GM23248 (cell line): ENCODE measurements at regions not wholly inside any gene's neighbourhood (a gene's known extent, or its start where the extent isn't known, plus 50 kb on each side); places are given as distances from the start of the nearest gene placed in this dataset.

ENCODE experiments used
- DNase-seq: peaks from one replicate; pipeline ENCODE4 v3.0.0-alpha.2; 2015
- H2AFZ ChIP-seq: fragments of 200-600 bp; sonication (generic); 2 replicates; pipeline ENCODE4 v1.6.1; 2016; ENCODE audit warnings: antibody characterized with exemption
- H3F3A ChIP-seq: fragments of 200-600 bp; sonication (generic); 2 replicates; pipeline ENCODE4 v1.6.1; 2016; ENCODE audit warnings: mild to moderate bottlenecking, antibody characterized with exemption, mixed run types; ENCODE audit not compliant: insufficient read depth
- H3K27ac ChIP-seq: fragments of 200-600 bp; sonication (generic); 2 replicates; pipeline ENCODE4 v1.5.1; 2016; ENCODE audit warnings: mild to moderate bottlenecking
- H3K27me3 ChIP-seq: fragments of 200-600 bp; sonication (generic); replicated peaks from 2 replicates; pipeline ENCODE4 v1.6.1; 2016; ENCODE audit warnings: mild to moderate bottlenecking; ENCODE audit not compliant: insufficient read depth
- H3K36me3 ChIP-seq: fragments of 200-600 bp; sonication (generic); 2 replicates; pipeline ENCODE4 v1.6.1; 2016; ENCODE audit warnings: low read depth, mild to moderate bottlenecking
- H3K4me1 ChIP-seq: fragments of 200-600 bp; sonication (generic); 2 replicates; pipeline ENCODE4 v1.6.1; 2016; ENCODE audit warnings: mild to moderate bottlenecking; ENCODE audit not compliant: insufficient read depth
- H3K4me2 ChIP-seq: fragments of 200-600 bp; sonication (generic); one replicate; pipeline ENCODE4 v1.6.1; 2016; ENCODE audit warnings: mild to moderate bottlenecking; ENCODE audit not compliant: unreplicated experiment
- H3K4me3 ChIP-seq: fragments of 200-600 bp; sonication (generic); 2 replicates; pipeline ENCODE4 v1.5.1; 2016; ENCODE audit warnings: mild to moderate bottlenecking
- H3K79me2 ChIP-seq: fragments of 200-600 bp; sonication (generic); 2 replicates; pipeline ENCODE4 v1.6.1; 2016; ENCODE audit warnings: mild to moderate bottlenecking; ENCODE audit not compliant: insufficient read depth
- H3K9ac ChIP-seq: fragments of 200-600 bp; sonication (generic); 2 replicates; pipeline ENCODE4 v1.6.1; 2016; ENCODE audit warnings: mild to moderate bottlenecking
- H3K9me2 ChIP-seq: fragments of 200-600 bp; sonication (generic); 2 replicates; pipeline ENCODE4 v1.6.1; 2016; ENCODE audit warnings: mixed run types, mild to moderate bottlenecking, moderate library complexity; ENCODE audit not compliant: insufficient read depth
- H3K9me3 ChIP-seq: fragments of 200-600 bp; sonication (generic); one replicate; pipeline ENCODE4 v1.6.1; 2017; ENCODE audit warnings: low read depth
- H4K20me1 ChIP-seq: fragments of 200-600 bp; sonication (generic); 2 replicates; pipeline ENCODE4 v1.6.0; 2016; ENCODE audit not compliant: insufficient read depth
- EZH2 ChIP-seq: fragments of 200-600 bp; sonication (generic); IDR thresholded peaks from 2 replicates; pipeline ENCODE4 v1.6.1; 2018; ENCODE audit warnings: antibody characterized with exemption, mild to moderate bottlenecking; ENCODE audit not compliant: insufficient read depth, poor library complexity, severe bottlenecking
- EZH2phosphoT487 ChIP-seq: fragments of 200-600 bp; sonication (generic); IDR thresholded peaks from 2 replicates; pipeline ENCODE4 v1.6.1; 2018; ENCODE audit warnings: antibody characterized with exemption, moderate library complexity, mild to moderate bottlenecking, low read depth; ENCODE audit not compliant: insufficient read depth
- WGBS, 2 experiments: methylation state at CpG; one replicate each; pipeline ENCODE4 v1.1.6; 2015 to 2017; ENCODE audit warnings: low lambda C conversion rate in 2 of 2, low coverage in 1 of 2; ENCODE audit errors: missing lambda C conversion rate in 2 of 2; 5-methylcytosine and 5-hydroxymethylcytosine counted together
- in situ Hi-C: fragments of 300-500 bp; cut with MboI; formaldehyde crosslinking; loops from 2 replicates; pipeline ENCODE4 v1.15.0; 2020

DNA sequence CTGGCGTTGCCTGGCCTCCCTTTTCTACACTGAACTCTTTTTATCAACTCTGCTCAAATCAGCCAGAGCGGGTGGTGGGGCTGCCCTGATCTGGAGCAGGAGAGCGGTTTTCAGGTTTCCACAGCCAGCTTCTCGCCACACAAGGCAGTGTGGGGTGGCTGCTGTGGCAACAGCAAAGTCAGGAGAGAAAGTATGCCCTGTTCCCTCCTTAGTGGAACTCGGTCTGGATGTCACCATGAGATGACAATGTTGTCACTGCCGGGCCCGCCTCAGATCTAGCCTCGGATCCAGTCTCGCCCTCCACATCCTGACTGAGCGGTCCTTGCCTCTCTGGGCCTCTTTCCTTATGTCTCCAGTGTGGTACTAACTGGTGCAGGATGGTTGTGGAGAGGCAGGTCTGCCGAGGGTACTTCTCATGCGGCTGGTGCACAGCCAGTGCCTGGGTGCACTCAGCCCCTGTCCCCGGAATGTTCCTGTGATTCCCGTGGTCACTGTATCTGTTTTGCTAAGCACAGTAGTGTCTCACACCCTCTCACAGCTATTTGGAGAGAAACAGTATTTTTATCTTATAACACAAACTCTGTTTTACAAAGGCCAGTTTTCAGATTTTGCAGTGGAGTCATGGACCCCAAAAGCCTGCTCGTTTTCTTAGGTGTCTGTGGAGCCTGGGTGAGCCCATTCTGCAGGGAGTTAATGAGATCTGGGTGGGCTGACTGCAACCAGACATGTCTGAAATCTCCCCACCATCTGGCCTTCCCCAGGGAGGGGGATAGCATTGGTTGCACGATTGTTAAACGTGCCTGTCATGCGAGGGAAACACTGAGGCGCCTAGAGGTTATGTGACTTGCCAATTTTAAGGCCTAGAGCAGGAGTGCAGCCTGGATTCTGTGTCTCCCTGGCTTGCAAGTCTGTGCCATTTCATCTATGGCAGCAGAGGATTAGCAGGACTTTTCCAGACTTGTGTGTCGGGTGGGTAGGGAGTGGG is 261.1 kb upstream of the AGAP1 start:
- Histone ChIP-seq H2AFZ (no peak overlapping the region), H4K20me1 (no peaks in the 10 kb centered on the region), H3K9me2 (no peaks in the 10 kb centered on the region), H3K27ac (no peak overlapping the region), H3K4me3 (no peak overlapping the region), H3K36me3 (no peaks in the 10 kb centered on the region), H3F3A (peaks cover 6% of the 10 kb centered on the region; the same call in 1 of the 2 replicates), H3K4me2 (no peak overlapping the region), H3K27me3 (no peaks in the 10 kb centered on the region), H3K9ac (no peak overlapping the region), H3K79me2 (no peaks in the 10 kb centered on the region), H3K9me3 (no peaks in the 10 kb centered on the region), H3K4me1 (peaks cover 16% of the 10 kb centered on the region)
- WGBS, 2 experiments: 90 to 93% methylated on average over 20 of the region's 20 CpGs
- DNase-seq: no peak
- in situ Hi-C loops: no loop called here
- TF ChIP-seq EZH2 (no peak), EZH2phosphoT487 (no peak)

DNA sequence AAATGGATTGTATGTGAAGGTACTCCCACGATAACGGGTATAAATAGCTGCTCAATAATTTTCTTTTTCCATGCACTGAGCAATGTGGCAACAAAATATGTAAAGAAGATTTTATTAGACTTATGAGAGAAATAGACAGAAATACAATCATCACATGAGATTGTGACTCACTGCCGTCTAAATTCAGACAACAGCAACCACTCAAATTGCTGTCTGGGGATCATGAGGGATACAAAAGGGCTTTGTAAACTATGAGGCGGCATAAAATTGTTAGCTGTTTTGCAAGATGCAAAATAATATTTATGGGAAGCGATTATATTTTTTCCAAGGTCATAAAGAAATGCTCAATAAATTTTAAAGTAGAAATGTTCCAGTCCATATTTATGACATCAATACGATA is 259.1 kb upstream of the AGAP1 start:
- H3K79me2 ChIP-seq: no peaks in the 10 kb centered on the region
- H3K4me1 ChIP-seq: peaks cover 22% of the 10 kb centered on the region
- H3K27ac ChIP-seq: no peak overlapping the region
- H2AFZ ChIP-seq: no peak overlapping the region
- no peaks in the 10 kb centered on the region for H3K9me2 ChIP-seq
- peak; percentile 78 for DNase-seq
- WGBS, 2 experiments: 14 to 18% methylated on average over 6 of the region's 6 CpGs
- no peak overlapping the region for H3K9ac ChIP-seq
- H3K27me3 ChIP-seq: no peaks in the 10 kb centered on the region
- in situ Hi-C loops: no loop called here
- no peak overlapping the region for H3K4me3 ChIP-seq
- H3K9me3 ChIP-seq: no peaks in the 10 kb centered on the region
- no peaks in the 10 kb centered on the region for H4K20me1 ChIP-seq
- H3K4me2 ChIP-seq: no peak overlapping the region
- H3K36me3 ChIP-seq: no peaks in the 10 kb centered on the region
- no peak for TF ChIP-seq EZH2
- no peak for TF ChIP-seq EZH2phosphoT487
- H3F3A ChIP-seq: peaks cover 6% of the 10 kb centered on the region; the same call in 1 of the 2 replicates

DNA sequence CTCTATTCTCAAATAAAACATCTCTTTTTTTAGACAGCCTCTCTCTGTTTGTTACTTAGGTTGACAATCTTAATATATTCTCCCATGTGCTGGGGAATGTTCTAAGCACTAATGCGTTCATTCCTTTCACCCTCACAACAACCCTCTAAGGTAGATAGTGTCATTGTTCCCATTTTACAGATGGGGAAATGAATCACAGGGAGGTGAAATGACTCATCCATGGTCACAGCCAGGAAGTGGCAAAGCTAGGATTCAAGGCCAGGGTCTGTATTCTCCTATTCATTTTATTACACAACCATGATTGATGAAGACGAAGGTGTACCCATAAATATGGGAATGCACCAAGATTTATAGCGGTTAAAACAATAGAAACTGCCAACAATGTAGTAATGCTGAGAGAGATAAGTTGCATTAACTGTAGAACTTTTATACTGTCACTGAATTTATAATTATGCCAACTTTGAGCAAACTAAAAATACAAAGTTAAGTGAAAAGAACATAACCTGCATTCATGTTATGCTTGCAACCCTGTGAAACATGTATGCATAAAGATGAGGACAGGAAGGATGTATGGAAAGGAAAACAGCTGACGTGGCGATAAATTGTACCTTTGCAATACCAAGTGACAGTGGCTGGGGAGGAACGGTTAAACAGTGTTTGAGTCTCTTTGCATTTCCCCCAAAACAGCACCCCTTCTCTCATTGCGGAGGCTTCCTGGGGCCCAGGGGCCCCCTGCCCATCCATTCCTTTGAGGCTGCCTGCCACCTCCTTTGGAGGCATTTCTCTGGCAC is 257.7 kb upstream of the AGAP1 start:
- no peak overlapping the region for H3K4me3 ChIP-seq
- no peaks in the 10 kb centered on the region for H3K9me3 ChIP-seq
- no peaks in the 10 kb centered on the region for H3K79me2 ChIP-seq
- in situ Hi-C loops: no loop called here
- H2AFZ ChIP-seq: no peak overlapping the region
- WGBS, 2 experiments: 72 to 82% methylated on average over 6 to 7 of the region's 7 CpGs
- no peaks in the 10 kb centered on the region for H4K20me1 ChIP-seq
- no peaks in the 10 kb centered on the region for H3K9me2 ChIP-seq
- H3F3A ChIP-seq: no peaks in the 10 kb centered on the region
- no peaks in the 10 kb centered on the region for H3K36me3 ChIP-seq
- H3K4me2 ChIP-seq: no peak overlapping the region
- TF ChIP-seq EZH2phosphoT487 (no peak), EZH2 (no peak)
- H3K27me3 ChIP-seq: no peaks in the 10 kb centered on the region
- no peak overlapping the region for H3K27ac ChIP-seq
- peaks cover 11% of the 10 kb centered on the region for H3K4me1 ChIP-seq
- DNase-seq: no peak
- no peak overlapping the region for H3K9ac ChIP-seq

- no peak overlapping the region for H2AFZ ChIP-seq
- WGBS, 2 experiments: 2 to 8% methylated on average over 3 of the region's 3 CpGs
- no peak overlapping the region for H3K4me3 ChIP-seq
- H4K20me1 ChIP-seq: no peaks in the 10 kb centered on the region
- peak; percentile 93 for DNase-seq
- H3F3A ChIP-seq: no peaks in the 10 kb centered on the region
- H3K9ac ChIP-seq: no peak overlapping the region
- H3K79me2 ChIP-seq: no peaks in the 10 kb centered on the region
- H3K27me3 ChIP-seq: no peaks in the 10 kb centered on the region
- 0 out of 2 replicates have a peak overlapping the region, but pooled peaks have one; percentile 12 for H3K27ac ChIP-seq
- H3K9me2 ChIP-seq: no peaks in the 10 kb centered on the region
- H3K4me2 ChIP-seq: no peak overlapping the region
- 0 out of 2 replicates have a peak, but pooled peaks cover 6% of the 10 kb centered on the region for H3K4me1 ChIP-seq
- no peaks in the 10 kb centered on the region for H3K9me3 ChIP-seq
- no peaks in the 10 kb centered on the region for H3K36me3 ChIP-seq
- no peak for TF ChIP-seq EZH2
- no peak for TF ChIP-seq EZH2phosphoT487
- in situ Hi-C loops: no loop called here
Observed at GRCh38 chr2:235238537-235238936, 255.3 kb upstream of the AGAP1 start.
